Right kidney (tissue), 1 donor: ENCODE measurements at regions not wholly inside any gene's neighbourhood (a gene's known extent, or its start where the extent isn't known, plus 50 kb on each side); places are given as distances from the start of the nearest gene placed in this dataset.

Experiments
- DNase-seq: peaks from one replicate; pipeline ENCODE4 v3.0.0-alpha.2; 2016

DNA sequence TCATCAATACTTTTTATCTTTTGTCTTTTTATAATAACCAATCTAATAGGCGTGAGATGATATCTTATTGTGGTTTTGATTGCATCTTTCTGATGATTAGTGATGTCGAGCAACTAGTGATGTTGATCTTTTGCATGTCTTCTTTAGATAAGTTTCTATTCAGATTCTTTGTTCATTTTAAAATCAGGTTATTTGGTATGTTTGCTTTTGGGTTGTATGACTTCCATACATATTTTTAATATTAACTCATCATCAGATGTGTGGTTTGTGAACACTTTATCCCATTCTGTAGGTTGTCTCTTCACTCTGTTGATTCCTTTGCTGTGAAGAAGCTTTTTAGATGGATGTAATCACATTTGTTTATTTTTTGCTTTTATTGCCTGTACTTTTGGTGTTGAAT, 295.8 kb downstream of the BCKDHB start:
- DNase-seq, result no peak
